ENCODE measurements at regions not wholly inside any gene's neighbourhood (a gene's known extent, or its start where the extent isn't known, plus 50 kb on each side); places are given as distances from the start of the nearest gene placed in this dataset.
"Not testable (repeated sequence)": the region's sequence is repeated elsewhere in the genome, so short reads cannot be mapped to it uniquely, and the experiment has no call there.

- H3K36me3 ChIP-seq (ENCODE audit: low read depth); H3K79me2 ChIP-seq (ENCODE audit: insufficient read depth); H3K27me3 ChIP-seq (replicated peaks; ENCODE audit: insufficient read depth); H4K20me1 ChIP-seq (ENCODE audit: insufficient read depth); in situ Hi-C loops (cut with MboI); H3K9me3 ChIP-seq (ENCODE audit: low read depth); H3F3A ChIP-seq (ENCODE audit: insufficient read depth); H3K9me2 ChIP-seq (ENCODE audit: insufficient read depth): not testable (repeated sequence)
- H2AFZ ChIP-seq: peak overlapping the region; percentile 82
- peak; percentile 65 for DNase-seq
- H3K9ac ChIP-seq: peak overlapping the region; percentile 97
- H3K4me2 ChIP-seq (ENCODE audit: unreplicated experiment): peak overlapping the region; percentile 99
- H3K4me1 ChIP-seq (ENCODE audit: insufficient read depth): peaks cover 22% of the 10 kb centered on the region
- peak overlapping the region; percentile 96 for H3K27ac ChIP-seq
- 12 to 17% methylated on average over 12 to 14 of the region's 14 CpGs for WGBS, 2 experiments (ENCODE audit: low coverage in 1 of 2, low lambda C conversion rate in 2 of 2, missing lambda C conversion rate in 2 of 2)
- H3K4me3 ChIP-seq: peak overlapping the region; percentile 83
These were observed 54.2 kb upstream of the ROPN1B start for GRCh38 chr3:125914608-125915436.

GRCh38 chr3:125915437-125915787, 53.6 kb upstream of the ROPN1B start:
- Histone ChIP-seq H3K4me3 (peak overlapping the region; percentile 83), H3K4me2 (ENCODE audit: unreplicated experiment) (peak overlapping the region; percentile 99), H3K27ac (peak overlapping the region; percentile 96), H2AFZ (peak overlapping the region; percentile 82), H3K9ac (peak overlapping the region; percentile 97), H3K4me1 (ENCODE audit: insufficient read depth) (peaks cover 22% of the 10 kb centered on the region)
- WGBS, 2 experiments (ENCODE audit: low coverage in 1 of 2, low lambda C conversion rate in 2 of 2, missing lambda C conversion rate in 2 of 2): 0% methylated on average over 8 to 14 of the region's 30 CpGs
- H3F3A ChIP-seq (ENCODE audit: insufficient read depth); H3K36me3 ChIP-seq (ENCODE audit: low read depth); H3K27me3 ChIP-seq (replicated peaks; ENCODE audit: insufficient read depth); H4K20me1 ChIP-seq (ENCODE audit: insufficient read depth); H3K9me3 ChIP-seq (ENCODE audit: low read depth); H3K9me2 ChIP-seq (ENCODE audit: insufficient read depth); in situ Hi-C loops (cut with MboI); DNase-seq; H3K79me2 ChIP-seq (ENCODE audit: insufficient read depth): not testable (repeated sequence)

- peak overlapping the region; percentile 99 for H3K4me2 ChIP-seq (ENCODE audit: unreplicated experiment)
- H3K27me3 ChIP-seq (replicated peaks; ENCODE audit: insufficient read depth); in situ Hi-C loops (cut with MboI): not testable (repeated sequence)
These were observed 53.1 kb upstream of the ROPN1B start for GRCh38 chr3:125915792-125916375.

GRCh38 chr3:125916376-125916978, 52.5 kb upstream of the ROPN1B start:
- no peak for TF ChIP-seq EZH2 (IDR thresholded peaks at IDR 0.05; ENCODE audit: insufficient read depth, poor library complexity, severe bottlenecking)
- no peak for TF ChIP-seq EZH2phosphoT487 (IDR thresholded peaks at IDR 0.05; ENCODE audit: insufficient read depth, low read depth)
- Histone ChIP-seq H4K20me1 (ENCODE audit: insufficient read depth) (no peaks in the 10 kb centered on the region), H2AFZ (peak overlapping the region; percentile 66), H3F3A (ENCODE audit: insufficient read depth) (peaks cover 5% of the 10 kb centered on the region; the same call in 1 of the 2 replicates), H3K27ac (peak overlapping the region; percentile 85), H3K4me2 (ENCODE audit: unreplicated experiment) (peak overlapping the region; percentile 78), H3K27me3 (replicated peaks; ENCODE audit: insufficient read depth) (no peaks in the 10 kb centered on the region), H3K4me1 (ENCODE audit: insufficient read depth) (peaks cover 22% of the 10 kb centered on the region), H3K79me2 (ENCODE audit: insufficient read depth) (no peaks in the 10 kb centered on the region), H3K4me3 (peak overlapping the region; percentile 76), H3K9me2 (ENCODE audit: insufficient read depth) (no peaks in the 10 kb centered on the region), H3K9me3 (ENCODE audit: low read depth) (no peaks in the 10 kb centered on the region), H3K9ac (peak overlapping the region; percentile 88), H3K36me3 (ENCODE audit: low read depth) (no peaks in the 10 kb centered on the region)
- WGBS, 2 experiments (ENCODE audit: low coverage in 1 of 2, low lambda C conversion rate in 2 of 2, missing lambda C conversion rate in 2 of 2): 0 to 1% methylated on average over 48 to 57 of the region's 58 CpGs
- in situ Hi-C loops (cut with MboI): no loop called here
- DNase-seq: peak; percentile 94

More at GRCh38 chr3:125915792-125916375, 53.1 kb upstream of the ROPN1B start:
- not testable (repeated sequence) for H3F3A ChIP-seq (ENCODE audit: insufficient read depth); H3K9me3 ChIP-seq (ENCODE audit: low read depth); H3K79me2 ChIP-seq (ENCODE audit: insufficient read depth); H3K36me3 ChIP-seq (ENCODE audit: low read depth); H3K9me2 ChIP-seq (ENCODE audit: insufficient read depth); H4K20me1 ChIP-seq (ENCODE audit: insufficient read depth)
- 1 to 2% methylated on average over 17 to 40 of the region's 40 CpGs for WGBS, 2 experiments (ENCODE audit: low coverage in 1 of 2, low lambda C conversion rate in 2 of 2, missing lambda C conversion rate in 2 of 2)
- Histone ChIP-seq H3K27ac (peak overlapping the region; percentile 96), H3K9ac (peak overlapping the region; percentile 97), H3K4me3 (peak overlapping the region; percentile 83), H2AFZ (peak overlapping the region; percentile 82), H3K4me1 (ENCODE audit: insufficient read depth) (peaks cover 22% of the 10 kb centered on the region)
- peak; percentile 98 for DNase-seq

- H3K4me1 ChIP-seq (ENCODE audit: insufficient read depth): peaks cover 20% of the 10 kb centered on the region
- DNase-seq: peak; percentile 78
- H3K4me2 ChIP-seq (ENCODE audit: unreplicated experiment): peak overlapping the region; percentile 78
- H3F3A ChIP-seq (ENCODE audit: insufficient read depth); H3K9me3 ChIP-seq (ENCODE audit: low read depth); H3K9me2 ChIP-seq (ENCODE audit: insufficient read depth); H3K79me2 ChIP-seq (ENCODE audit: insufficient read depth); H4K20me1 ChIP-seq (ENCODE audit: insufficient read depth); H3K36me3 ChIP-seq (ENCODE audit: low read depth); H3K27me3 ChIP-seq (replicated peaks; ENCODE audit: insufficient read depth); in situ Hi-C loops (cut with MboI): not testable (repeated sequence)
- H3K9ac ChIP-seq: peak overlapping the region; percentile 88
- H2AFZ ChIP-seq: peak overlapping the region; percentile 66
- H3K27ac ChIP-seq: peak overlapping the region; percentile 85
- whole genome bisulfite sequencing, 2 experiments (ENCODE audit: low coverage in 1 of 2, low lambda C conversion rate in 2 of 2, missing lambda C conversion rate in 2 of 2): 0 to 1% methylated on average over 12 of the region's 12 CpGs
- peak overlapping the region; percentile 76 for H3K4me3 ChIP-seq
These were observed 51.9 kb upstream of the ROPN1B start for GRCh38 chr3:125917020-125917549.

GRCh38 chr3:125918024-125918423, 51.0 kb upstream of the ROPN1B start:
- DNase-seq; H3K27me3 ChIP-seq (replicated peaks; ENCODE audit: insufficient read depth); H3K4me3 ChIP-seq; H3F3A ChIP-seq (ENCODE audit: insufficient read depth); H3K9me3 ChIP-seq (ENCODE audit: low read depth); in situ Hi-C loops (cut with MboI); H3K79me2 ChIP-seq (ENCODE audit: insufficient read depth); H2AFZ ChIP-seq; H3K27ac ChIP-seq; H3K9ac ChIP-seq; H4K20me1 ChIP-seq (ENCODE audit: insufficient read depth); H3K36me3 ChIP-seq (ENCODE audit: low read depth); H3K9me2 ChIP-seq (ENCODE audit: insufficient read depth): not testable (repeated sequence)
- H3K4me1 ChIP-seq (ENCODE audit: insufficient read depth): peaks cover 12% of the 10 kb centered on the region; the same call in 1 of the 2 replicates
- WGBS, 2 experiments (ENCODE audit: low coverage in 1 of 2, low lambda C conversion rate in 2 of 2, missing lambda C conversion rate in 2 of 2): 92 to 96% methylated on average over 1 of the region's 1 CpG
- peak overlapping the region; percentile 12 for H3K4me2 ChIP-seq (ENCODE audit: unreplicated experiment)

Measured in GM23248 (cell line).